IPS DF 4.7 (cell line): ENCODE measurements at regions not wholly inside any gene's neighbourhood (a gene's known extent, or its start where the extent isn't known, plus 50 kb on each side); places are given as distances from the start of the nearest gene placed in this dataset.

ENCODE experiments used
- DNase-seq: peaks from one replicate; pipeline ENCODE4 v3.0.0-alpha.2; 2013; ENCODE audit warnings: low spot score; ENCODE audit errors: extremely low read depth

GRCh38 chr5:35367526-35367925 lies 137.2 kb upstream of the PRLR start:
- DNase-seq = no peak

DNA sequence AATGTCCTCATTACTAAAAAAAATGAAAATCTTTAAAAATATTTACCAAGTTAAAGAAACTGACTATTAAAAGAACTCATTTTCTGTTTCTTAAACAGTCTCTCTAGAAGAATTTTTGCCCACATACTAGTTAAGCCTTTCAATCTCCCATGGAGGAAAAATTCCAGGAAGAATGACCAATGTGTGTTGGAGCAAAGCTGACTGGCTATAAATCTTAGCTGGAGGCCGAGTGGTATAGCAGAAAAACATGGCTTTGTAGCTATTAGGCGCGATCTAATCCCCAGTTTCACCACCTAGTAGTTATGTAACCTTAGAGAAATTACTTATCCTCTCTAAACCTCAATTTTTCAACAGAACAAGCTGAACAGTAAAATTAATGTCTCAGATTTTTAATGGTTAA lies 135.5 kb upstream of the PRLR start:
- no peak for DNase-seq

DNA sequence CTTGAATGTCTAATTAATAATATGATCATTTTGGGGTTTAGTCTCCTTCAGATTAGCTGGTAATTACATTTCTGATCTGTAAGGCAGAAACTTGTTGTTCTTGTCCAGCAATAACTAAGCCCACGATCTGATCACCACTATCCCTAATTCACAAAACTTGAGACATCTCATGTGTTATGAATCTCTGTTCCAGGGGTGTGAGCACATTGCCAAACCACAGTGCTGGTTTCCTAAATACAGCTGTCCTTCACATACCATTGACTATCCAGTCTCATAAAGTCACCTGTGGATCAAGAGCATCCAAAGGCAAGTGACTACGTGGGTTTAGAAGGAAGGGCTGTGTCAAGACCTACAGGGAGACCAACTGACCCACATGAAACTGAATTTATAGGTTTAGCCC lies 134.1 kb upstream of the PRLR start:
- no peak for DNase-seq

DNA sequence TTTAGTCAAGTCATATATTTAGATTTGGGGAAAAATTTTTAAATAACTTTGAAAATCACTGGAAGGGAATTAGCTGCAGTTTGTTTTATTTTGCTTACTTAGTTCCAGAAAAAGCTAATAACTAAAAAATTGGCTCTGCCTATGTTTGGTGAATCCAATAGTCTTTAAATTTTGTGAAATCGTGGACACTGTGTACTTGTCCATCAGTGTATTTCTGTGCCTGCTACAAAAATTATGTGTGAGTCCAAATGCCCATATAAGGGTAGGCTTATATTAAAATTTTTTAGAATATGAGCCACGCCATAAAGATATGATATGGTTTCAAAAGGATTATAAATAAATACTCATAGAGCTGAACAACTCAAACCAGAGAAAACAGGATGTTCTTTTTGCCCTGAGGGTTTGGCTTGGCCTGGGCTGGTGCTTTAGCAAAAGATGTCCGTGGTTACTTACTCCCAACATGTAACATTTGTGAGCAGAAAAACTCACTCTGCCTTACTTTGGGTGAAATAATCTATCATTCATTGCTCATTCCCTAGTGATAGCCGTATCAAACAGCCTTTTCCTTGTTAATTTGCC lies 133.2 kb upstream of the PRLR start:
- no peak for DNase-seq

GRCh38 chr5:35362772-35363171 lies 132.5 kb upstream of the PRLR start:
- no peak for DNase-seq

DNA sequence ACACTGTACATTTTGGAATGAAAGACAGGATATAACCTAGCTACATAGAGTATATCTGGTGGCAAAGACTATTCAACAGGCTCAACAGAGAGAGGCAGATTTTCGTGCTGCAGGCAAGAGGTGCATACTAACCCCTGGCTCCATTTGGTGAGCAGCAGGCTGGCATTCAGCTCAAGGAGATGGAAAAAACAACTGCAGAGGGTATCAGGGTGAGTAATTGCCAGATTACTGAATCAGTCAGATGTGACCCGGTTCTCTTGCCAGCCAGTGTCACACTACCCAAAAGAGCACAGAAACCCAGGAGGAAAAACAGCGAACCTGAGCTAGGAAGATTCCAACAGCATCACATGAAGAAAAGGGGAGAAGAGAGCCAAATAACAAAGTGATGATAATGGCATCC lies 130.4 kb upstream of the PRLR start:
- DNase-seq = no peak

- DNase-seq = no peak
Measured at GRCh38 chr5:35359859-35360258, 129.6 kb upstream of the PRLR start.

GRCh38 chr5:35357973-35358372 lies 127.7 kb upstream of the PRLR start:
- DNase-seq = no peak

DNA sequence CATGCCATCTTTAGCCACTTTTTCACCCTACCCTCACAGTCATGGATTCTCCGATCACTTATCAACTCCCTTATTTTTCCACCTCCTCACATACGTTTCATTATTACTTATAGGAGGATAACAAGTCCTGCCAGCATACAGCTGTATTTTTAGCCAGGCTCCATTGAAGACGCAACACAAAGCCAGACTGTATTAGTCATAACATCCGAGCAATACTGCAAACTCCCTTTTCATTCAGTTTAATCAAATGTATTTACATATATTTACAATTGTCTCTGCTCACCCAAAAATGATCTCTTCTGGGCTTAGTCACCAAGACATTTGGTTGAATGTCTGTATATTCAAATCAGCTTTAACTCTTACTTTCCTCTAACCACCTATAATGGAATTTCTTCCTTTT lies 126.4 kb upstream of the PRLR start:
- DNase-seq = no peak

- no peak for DNase-seq
Measured at GRCh38 chr5:35354751-35355150, 124.5 kb upstream of the PRLR start.

- no peak for DNase-seq
Measured at GRCh38 chr5:35345222-35345621, 114.9 kb upstream of the PRLR start.

- no peak for DNase-seq
Measured at GRCh38 chr5:35342664-35343063, 112.4 kb upstream of the PRLR start.

- no peak for DNase-seq
Measured at GRCh38 chr5:35341189-35341588, 110.9 kb upstream of the PRLR start.

- DNase-seq = no peak
Measured at GRCh38 chr5:35339616-35340100, 109.4 kb upstream of the PRLR start.

DNA sequence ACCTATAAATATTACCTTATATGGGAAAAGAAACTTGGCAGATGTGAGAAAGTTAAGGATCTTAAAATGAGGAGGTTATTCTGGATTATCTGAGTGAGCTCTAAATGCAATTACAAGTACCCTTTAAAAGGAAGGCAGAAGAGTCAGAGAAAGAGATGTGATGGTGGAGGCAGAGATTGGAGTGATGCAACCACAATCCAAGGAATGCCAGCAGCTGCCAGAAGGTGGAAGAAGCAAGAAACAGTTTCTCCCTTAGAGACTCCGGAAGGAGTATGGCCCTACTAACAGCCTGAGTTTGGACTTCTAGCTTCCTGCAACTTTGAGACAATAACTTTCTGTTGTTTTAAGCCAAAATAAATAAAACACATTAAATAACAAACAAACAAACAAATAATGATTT lies 108.7 kb upstream of the PRLR start:
- DNase-seq = no peak

GRCh38 chr5:35338157-35338453 lies 107.8 kb upstream of the PRLR start:
- no peak for DNase-seq

- no peak for DNase-seq
Measured at GRCh38 chr5:35337340-35338156, 107.3 kb upstream of the PRLR start.

DNA sequence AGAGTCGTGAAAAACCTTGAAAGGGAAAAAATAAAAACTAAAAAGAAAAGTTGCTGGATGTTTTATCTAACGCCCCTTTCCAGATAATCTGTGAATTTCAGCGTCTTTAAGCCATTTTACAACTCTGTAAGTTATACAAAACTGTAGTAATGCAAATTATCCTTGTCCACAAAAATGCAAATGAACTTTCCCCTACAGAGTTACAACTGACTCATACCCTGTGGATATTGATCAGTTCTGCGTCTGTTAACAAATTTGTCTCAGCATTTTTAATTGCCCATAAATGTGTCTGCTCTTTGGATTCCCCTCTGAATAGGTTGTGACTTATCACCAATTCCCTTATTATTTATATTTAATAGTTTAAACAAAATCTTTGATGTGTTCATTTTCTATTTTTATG lies 105.9 kb upstream of the PRLR start:
- DNase-seq = no peak

DNA sequence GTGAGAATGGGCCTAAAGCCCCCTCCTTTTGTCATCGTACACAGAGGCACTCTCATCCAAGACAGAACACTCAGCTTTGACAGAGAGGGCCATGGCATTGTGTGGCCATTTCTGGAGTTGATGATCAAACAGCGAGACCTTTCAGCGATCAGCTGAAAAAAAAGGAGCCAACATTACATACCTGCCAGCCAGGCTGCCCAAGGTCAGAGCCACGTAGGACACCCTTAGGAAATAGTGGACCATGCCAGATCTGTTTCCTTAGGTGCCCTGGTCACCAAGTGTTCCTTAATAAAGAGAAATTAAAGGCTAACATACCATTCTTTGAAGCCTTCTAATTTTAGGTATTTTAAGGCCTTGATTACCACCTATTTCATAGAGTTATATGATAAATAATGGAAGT lies 105.5 kb upstream of the PRLR start:
- no peak for DNase-seq

DNA sequence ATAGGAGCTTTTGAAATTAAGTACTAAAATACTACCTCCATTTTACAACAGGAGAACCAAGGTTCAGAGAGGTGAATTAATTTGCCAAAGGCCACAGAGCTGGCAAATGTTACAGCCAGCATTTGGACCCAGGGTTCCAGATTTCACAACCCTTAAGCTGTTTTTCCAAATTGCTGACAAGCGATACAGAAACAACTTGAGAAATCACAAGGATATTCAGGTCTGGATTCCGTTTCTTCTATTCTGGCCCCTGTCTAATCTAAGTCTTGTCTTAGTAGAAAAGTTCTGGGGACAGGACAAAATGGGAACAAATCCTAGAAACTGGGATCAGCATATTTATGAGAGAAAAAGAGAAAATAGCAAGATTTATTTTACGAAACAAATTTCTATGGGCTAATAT lies 103.1 kb upstream of the PRLR start:
- DNase-seq = no peak

DNA sequence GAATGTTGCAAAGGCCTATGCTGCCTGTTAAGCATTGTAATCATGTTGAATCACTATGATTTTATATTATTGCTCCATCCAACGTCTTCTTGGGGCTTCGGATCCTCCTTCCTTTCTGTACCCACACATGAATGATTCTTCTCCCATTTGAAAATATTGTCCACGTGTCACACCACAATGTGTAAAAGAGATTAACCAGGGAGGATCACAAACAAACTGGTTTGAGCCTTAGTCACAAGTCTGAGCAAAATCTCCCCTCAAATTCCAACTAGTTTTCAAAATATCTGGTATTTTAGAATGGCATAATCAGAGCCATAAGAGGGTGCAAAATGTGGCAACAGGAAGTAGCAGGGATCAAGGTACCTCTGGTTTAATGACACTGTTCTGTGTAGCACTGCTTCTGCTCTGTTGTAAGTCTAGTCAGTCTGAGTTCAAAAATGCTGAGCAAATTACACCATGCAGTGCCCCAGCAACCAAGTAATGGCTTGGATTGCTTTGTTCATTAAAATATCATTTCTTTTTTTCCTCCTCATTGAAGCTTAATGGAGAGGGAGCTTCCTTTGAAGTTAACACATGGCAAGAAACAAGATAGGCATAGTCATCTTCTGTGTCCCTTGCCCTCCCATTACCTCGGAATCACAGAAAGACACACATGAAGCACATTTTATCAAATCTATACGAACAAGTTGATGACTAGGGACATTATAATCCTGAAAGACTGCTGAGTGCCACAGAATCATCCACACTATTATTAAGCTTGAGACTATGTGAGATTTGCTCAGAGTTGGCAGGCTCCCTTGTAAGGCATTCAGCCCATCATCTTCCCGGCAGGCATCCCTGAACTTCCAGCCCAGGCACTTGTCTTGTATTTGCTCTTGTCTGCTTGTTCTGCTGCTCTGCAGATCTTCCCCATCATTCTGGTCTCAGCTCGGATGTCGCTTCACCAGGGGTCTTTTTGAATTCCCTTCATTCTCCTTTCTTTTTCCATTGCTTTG lies 102.0 kb upstream of the PRLR start:
- no peak for DNase-seq

DNA sequence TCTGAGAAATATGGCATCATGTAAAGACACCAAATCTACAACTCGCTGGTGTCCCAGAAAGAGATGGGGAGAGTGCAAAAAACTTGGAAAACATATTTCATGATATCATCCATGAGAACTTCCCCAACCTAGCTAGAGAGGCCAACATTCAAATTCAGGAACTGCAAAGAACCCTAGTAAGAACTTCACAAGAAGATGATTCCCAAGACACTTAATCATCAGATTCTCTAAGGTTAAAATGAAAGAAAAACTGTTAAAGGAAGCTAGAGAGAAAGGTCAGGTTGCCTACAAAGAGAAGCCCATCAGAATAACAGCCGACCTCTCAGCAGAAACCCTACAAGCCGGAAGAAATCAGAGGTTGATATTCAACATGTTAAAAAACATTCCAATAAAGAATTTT lies 95.5 kb upstream of the PRLR start:
- no peak for DNase-seq
